ENCODE measurements at regions not wholly inside any gene's neighbourhood (a gene's known extent, or its start where the extent isn't known, plus 50 kb on each side); places are given as distances from the start of the nearest gene placed in this dataset.

DNA sequence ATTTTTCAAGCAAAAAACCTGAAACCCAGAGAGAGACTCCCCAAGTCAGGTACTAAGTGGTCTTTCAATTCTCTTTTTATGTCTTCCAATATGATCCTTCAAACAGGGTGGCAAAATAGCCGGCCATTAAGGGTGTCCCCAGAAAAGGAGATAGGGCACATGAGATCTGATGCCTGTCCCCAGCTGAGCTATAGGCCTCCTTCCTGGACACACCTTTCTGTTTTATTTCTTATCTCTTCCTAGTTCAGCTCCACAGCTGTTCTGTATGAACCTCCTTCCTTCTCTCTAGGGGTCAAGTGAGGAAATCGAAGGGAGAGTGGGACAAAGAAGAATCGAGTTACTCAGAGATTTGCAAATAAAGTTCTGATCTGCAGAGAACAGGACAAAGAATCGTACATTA is 112.4 kb upstream of the ATP1A1 start:
- Mint-ChIP-seq H3K9me3 (ENCODE audit: unreplicated experiment) (no peaks in the 10 kb centered on the region), H3K27ac (ENCODE audit: unreplicated experiment) (no peak overlapping the region), H3K4me1 (ENCODE audit: low read depth, unreplicated experiment) (peaks cover 7% of the 10 kb centered on the region), H3K27me3 (ENCODE audit: low read depth, unreplicated experiment) (peaks cover 13% of the 10 kb centered on the region), H3K36me3 (ENCODE audit: low read depth, unreplicated experiment) (peaks cover 2% of the 10 kb centered on the region), H3K4me3 (ENCODE audit: unreplicated experiment) (no peak overlapping the region)
- Histone ChIP-seq H3K9ac (ENCODE audit: low read length) (no peak overlapping the region), H3K9me3 (ENCODE audit: insufficient read depth, low read depth, low read length) (no peaks in the 10 kb centered on the region), H3K27me3 (ENCODE audit: insufficient read depth, low read length) (peaks cover 2% of the 10 kb centered on the region), H3K4me1 (ENCODE audit: insufficient read depth, low read length) (no peaks in the 10 kb centered on the region), H3K27ac (ENCODE audit: low read depth, low read length) (no peak overlapping the region), H3K4me2 (ENCODE audit: low read length) (no peak overlapping the region), H3K4me3 (ENCODE audit: insufficient read depth, low read depth, low read length) (no peak overlapping the region), H3K36me3 (ENCODE audit: insufficient read depth, low read length) (no peaks in the 10 kb centered on the region), H4K20me1 (ENCODE audit: insufficient read depth, low read length) (no peaks in the 10 kb centered on the region), H2AFZ (ENCODE audit: low read depth, low read length) (no peak overlapping the region), H3K79me2 (ENCODE audit: insufficient read depth, low read length) (no peaks in the 10 kb centered on the region)
- no peak for FAIRE-seq
- DNase-seq (ENCODE audit: low read depth), result no peak
- TF ChIP-seq CTCF (IDR thresholded peaks at IDR 0.05; ENCODE audit: insufficient read depth, low read depth, low read length), result no peak
- TF ChIP-seq EZH2 (IDR thresholded peaks at IDR 0.05; ENCODE audit: insufficient read depth, low read length), result no peak

DNA sequence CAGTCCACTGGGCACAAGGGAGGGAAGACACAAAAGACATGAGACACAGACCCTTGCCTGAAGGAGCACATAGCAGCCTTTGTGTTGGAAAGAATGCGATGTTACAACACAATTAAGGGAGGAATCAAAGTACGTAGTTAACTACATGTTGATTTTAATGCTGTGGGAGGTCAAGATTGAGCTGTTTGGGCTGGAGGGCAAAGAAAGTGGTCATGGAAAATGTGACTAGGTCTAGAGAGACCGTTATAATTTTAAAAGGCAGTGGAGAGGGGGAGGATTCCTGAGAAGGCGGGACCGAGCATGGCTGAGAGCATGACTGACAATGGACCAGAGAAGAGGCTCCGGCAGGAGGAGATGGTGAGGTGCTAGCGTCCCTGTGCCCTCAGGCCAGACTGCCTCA is 111.8 kb upstream of the ATP1A1 start:
- no peaks in the 10 kb centered on the region for H3K79me2 ChIP-seq (ENCODE audit: insufficient read depth, low read length)
- no peak overlapping the region for H3K4me3 Mint-ChIP-seq (ENCODE audit: unreplicated experiment)
- no peak overlapping the region for H3K27ac Mint-ChIP-seq (ENCODE audit: unreplicated experiment)
- peaks cover 2% of the 10 kb centered on the region for H3K36me3 Mint-ChIP-seq (ENCODE audit: low read depth, unreplicated experiment)
- FAIRE-seq (no peak), DNase-seq (ENCODE audit: low read depth) (no peak)
- TF ChIP-seq EZH2 (IDR thresholded peaks at IDR 0.05; ENCODE audit: insufficient read depth, low read length) (no peak), CTCF (IDR thresholded peaks at IDR 0.05; ENCODE audit: insufficient read depth, low read depth, low read length) (no peak)
- H4K20me1 ChIP-seq (ENCODE audit: insufficient read depth, low read length), result no peaks in the 10 kb centered on the region
- H3K27ac ChIP-seq (ENCODE audit: low read depth, low read length), result no peak overlapping the region
- peaks cover 2% of the 10 kb centered on the region for H3K27me3 ChIP-seq (ENCODE audit: insufficient read depth, low read length)
- peaks cover 16% of the 10 kb centered on the region for H3K27me3 Mint-ChIP-seq (ENCODE audit: low read depth, unreplicated experiment)
- no peak overlapping the region for H3K4me2 ChIP-seq (ENCODE audit: low read length)
- H2AFZ ChIP-seq (ENCODE audit: low read depth, low read length), result no peak overlapping the region
- peaks cover 2% of the 10 kb centered on the region for H3K4me1 Mint-ChIP-seq (ENCODE audit: low read depth, unreplicated experiment)
- no peak overlapping the region for H3K9ac ChIP-seq (ENCODE audit: low read length)
- H3K4me3 ChIP-seq (ENCODE audit: insufficient read depth, low read depth, low read length), result no peak overlapping the region
- H3K9me3 Mint-ChIP-seq (ENCODE audit: unreplicated experiment), result no peaks in the 10 kb centered on the region
- H3K9me3 ChIP-seq (ENCODE audit: insufficient read depth, low read depth, low read length), result no peaks in the 10 kb centered on the region
- no peaks in the 10 kb centered on the region for H3K36me3 ChIP-seq (ENCODE audit: insufficient read depth, low read length)
- H3K4me1 ChIP-seq (ENCODE audit: insufficient read depth, low read length), result no peaks in the 10 kb centered on the region

DNA sequence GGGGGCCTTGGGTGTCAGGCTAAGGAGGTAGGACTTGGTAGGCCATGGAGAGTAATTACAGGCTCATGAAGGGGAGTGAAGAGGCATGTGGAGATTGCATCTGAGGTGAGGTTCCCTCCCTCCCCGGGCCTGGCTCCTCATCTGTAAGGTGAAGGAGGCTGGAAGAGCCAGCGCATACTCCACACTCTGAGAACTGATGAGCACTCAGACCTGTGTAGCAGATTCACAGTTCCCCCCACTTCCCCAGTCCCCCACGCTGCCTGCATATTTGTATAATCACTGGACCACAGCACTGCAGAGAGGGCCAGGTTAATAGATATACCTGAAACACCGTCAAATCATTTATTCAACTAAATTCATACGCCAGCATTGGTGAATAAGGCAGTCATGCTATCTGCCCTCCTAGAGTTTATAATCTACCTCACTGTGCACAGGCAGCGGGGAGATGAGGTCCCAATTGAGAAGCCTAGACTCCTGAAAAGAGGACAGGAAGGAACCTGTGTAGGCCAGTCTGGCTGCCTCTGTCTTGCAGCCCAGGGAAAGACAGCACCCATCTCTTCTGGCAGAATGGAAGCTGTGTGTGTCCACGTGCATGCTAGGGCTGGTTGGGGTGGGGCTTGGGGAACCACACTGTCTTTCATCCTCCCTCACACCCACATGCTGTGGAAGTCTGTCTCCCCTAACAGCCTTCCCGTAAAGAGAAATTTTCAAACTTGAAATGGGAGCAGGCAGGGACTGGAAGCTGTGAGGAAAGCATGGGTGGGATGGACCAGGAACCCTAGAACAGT is 110.6 kb upstream of the ATP1A1 start:
- no peak overlapping the region for H3K4me3 Mint-ChIP-seq (ENCODE audit: unreplicated experiment)
- H3K4me1 Mint-ChIP-seq (ENCODE audit: low read depth, unreplicated experiment), result no peaks in the 10 kb centered on the region
- Histone ChIP-seq H3K4me2 (ENCODE audit: low read length) (no peak overlapping the region), H2AFZ (ENCODE audit: low read depth, low read length) (no peak overlapping the region), H3K9ac (ENCODE audit: low read length) (no peak overlapping the region), H3K79me2 (ENCODE audit: insufficient read depth, low read length) (no peaks in the 10 kb centered on the region), H3K4me3 (ENCODE audit: insufficient read depth, low read depth, low read length) (no peak overlapping the region), H3K36me3 (ENCODE audit: insufficient read depth, low read length) (no peaks in the 10 kb centered on the region), H3K27ac (ENCODE audit: low read depth, low read length) (no peak overlapping the region), H4K20me1 (ENCODE audit: insufficient read depth, low read length) (no peaks in the 10 kb centered on the region), H3K9me3 (ENCODE audit: insufficient read depth, low read depth, low read length) (no peaks in the 10 kb centered on the region), H3K27me3 (ENCODE audit: insufficient read depth, low read length) (peaks cover 2% of the 10 kb centered on the region), H3K4me1 (ENCODE audit: insufficient read depth, low read length) (no peaks in the 10 kb centered on the region)
- no peaks in the 10 kb centered on the region for H3K9me3 Mint-ChIP-seq (ENCODE audit: unreplicated experiment)
- peaks cover 18% of the 10 kb centered on the region for H3K27me3 Mint-ChIP-seq (ENCODE audit: low read depth, unreplicated experiment)
- no peak for FAIRE-seq
- H3K36me3 Mint-ChIP-seq (ENCODE audit: low read depth, unreplicated experiment), result peaks cover 2% of the 10 kb centered on the region
- no peak for DNase-seq (ENCODE audit: low read depth)
- TF ChIP-seq EZH2 (IDR thresholded peaks at IDR 0.05; ENCODE audit: insufficient read depth, low read length), result no peak
- no peak for TF ChIP-seq CTCF (IDR thresholded peaks at IDR 0.05; ENCODE audit: insufficient read depth, low read depth, low read length)
- H3K27ac Mint-ChIP-seq (ENCODE audit: unreplicated experiment), result no peak overlapping the region
